ENCODE measurements at regions not wholly inside any gene's neighbourhood (a gene's known extent, or its start where the extent isn't known, plus 50 kb on each side); places are given as distances from the start of the nearest gene placed in this dataset.

- DNase-seq (ENCODE audit: low read depth in 2 of 2) = no peak
Measured at GRCh38 chr3:46090161-46090591, 62.9 kb upstream of the XCR1 start.

- DNase-seq (ENCODE audit: low read depth in 2 of 2) = no peak
Measured at GRCh38 chr3:46089237-46090011, 62.1 kb upstream of the XCR1 start.

GRCh38 chr3:46087871-46088270, 60.6 kb upstream of the XCR1 start:
- no peak for DNase-seq (ENCODE audit: low read depth in 2 of 2)

GRCh38 chr3:46086986-46087385, 59.7 kb upstream of the XCR1 start:
- DNase-seq (ENCODE audit: low read depth in 2 of 2) = no peak

GRCh38 chr3:46086083-46086437, 58.8 kb upstream of the XCR1 start:
- DNase-seq (ENCODE audit: low read depth in 2 of 2) = no peak

GRCh38 chr3:46085421-46086082, 58.3 kb upstream of the XCR1 start:
- no peak for DNase-seq (ENCODE audit: low read depth in 2 of 2)

GRCh38 chr3:46083956-46084355, 56.7 kb upstream of the XCR1 start:
- DNase-seq (ENCODE audit: low read depth in 2 of 2) = no peak

GRCh38 chr3:46082849-46083248, 55.6 kb upstream of the XCR1 start:
- DNase-seq (ENCODE audit: low read depth in 2 of 2) = no peak

- no peak for DNase-seq (ENCODE audit: low read depth in 2 of 2)
Measured at GRCh38 chr3:46082021-46082420, 54.7 kb upstream of the XCR1 start.

- DNase-seq (ENCODE audit: low read depth in 2 of 2) = no peak
Measured at GRCh38 chr3:46080969-46081345, 53.7 kb upstream of the XCR1 start.

- DNase-seq (ENCODE audit: low read depth in 2 of 2) = no peak
Measured at GRCh38 chr3:46080124-46080968, 53.1 kb upstream of the XCR1 start.

- peak; percentile 85 to 91 for DNase-seq (ENCODE audit: low read depth in 2 of 2)
Measured at GRCh38 chr3:46078712-46079400, 51.6 kb upstream of the XCR1 start.
